Prostate gland (tissue), 2 donors: ENCODE measurements at regions not wholly inside any gene's neighbourhood (a gene's known extent, or its start where the extent isn't known, plus 50 kb on each side); places are given as distances from the start of the nearest gene placed in this dataset.

Source experiments
- DNase-seq: peaks from one replicate; pipeline ENCODE4 v3.0.0-alpha.2; 2019; ENCODE audit warnings: low spot score
- H3K27ac ChIP-seq, 2 donors: fragments of 200-600 bp; sonication (generic); 2 replicates each; pipeline ENCODE4 v1.5.1; 2017 to 2019
- H3K27me3 ChIP-seq: fragments of 200-600 bp; sonication (generic); replicated peaks from 2 replicates; pipeline ENCODE4 v1.5.1; 2019; ENCODE audit not compliant: insufficient read depth
- H3K36me3 ChIP-seq, 2 donors: fragments of 200-600 bp; sonication (generic); 1 replicate in 1 of 2; 2 replicates in 1 of 2; pipeline versions ENCODE4 v1.5.1 to v1.8.1; 2017 to 2019
- H3K4me1 ChIP-seq: fragments of 200-600 bp; sonication (generic); replicated peaks from 2 replicates; pipeline ENCODE4 v1.5.1; 2019
- H3K4me3 ChIP-seq, 2 donors: fragments of 200-600 bp; sonication (generic); 2 replicates each; pipeline ENCODE4 v1.5.1; 2017 to 2019
- H3K9me3 ChIP-seq: fragments of 200-600 bp; sonication (generic); 2 replicates; pipeline ENCODE4 v1.5.1; 2017
- CTCF ChIP-seq, 4 experiments: fragments of 200-600 bp in 2 of 4; fragments of 450-650 bp in 2 of 4; sonication (generic) in 2 of 4; IDR thresholded peaks; 1 replicate in 3 of 4; 2 replicates in 1 of 4; pipeline ENCODE4 v1.5.1; 2016 to 2019; ENCODE audit warnings: antibody characterized with exemption in 4 of 4, mild to moderate bottlenecking in 2 of 4, moderate library complexity in 2 of 4
- POLR2A ChIP-seq: fragments of 450-650 bp; IDR thresholded peaks from one replicate; pipeline ENCODE4 v1.6.1; 2016; ENCODE audit warnings: antibody characterized with exemption, mild to moderate bottlenecking
- POLR2AphosphoS5 ChIP-seq: sonication (generic); formaldehyde crosslinking; IDR thresholded peaks from one replicate; pipeline ENCODE4 v1.6.1; 2017; ENCODE audit warnings: antibody characterized with exemption
- WGBS: methylation state at CpG from one replicate; pipeline ENCODE4 v1.1.5; 2018; 5-methylcytosine and 5-hydroxymethylcytosine counted together
- intact Hi-C: fragments of 100-400 bp; cut with DNase I; formaldehyde crosslinking; loops from one replicate; pipeline ENCODE4 v1.14.2; 2022

GRCh38 chr7:101690061-101690460, 61.0 kb upstream of the MYL10 start:
- Histone ChIP-seq H3K27me3 (no peaks in the 10 kb centered on the region), H3K27ac (no peak overlapping the region), H3K4me3 (no peak overlapping the region), H3K36me3 (no peaks in the 10 kb centered on the region), H3K4me1 (no peaks in the 10 kb centered on the region), H3K9me3 (no peaks in the 10 kb centered on the region)
- DNase-seq: no peak
- intact Hi-C loops: no loop called here
- TF ChIP-seq CTCF (IDR thresholded peaks at IDR 0.05) (no peak), POLR2AphosphoS5 (no peak), POLR2A (no peak)
- 94% methylated on average over 6 of the region's 6 CpGs for WGBS

GRCh38 chr7:101691822-101692384, 62.8 kb upstream of the MYL10 start:
- H3K4me1 ChIP-seq: no peaks in the 10 kb centered on the region
- H3K27ac ChIP-seq: no peak overlapping the region
- TF ChIP-seq CTCF (IDR thresholded peaks at IDR 0.05) (no peak), POLR2A (no peak), POLR2AphosphoS5 (no peak)
- no peaks in the 10 kb centered on the region for H3K36me3 ChIP-seq
- no peaks in the 10 kb centered on the region for H3K9me3 ChIP-seq
- H3K4me3 ChIP-seq: no peak overlapping the region
- no peak for DNase-seq
- no peaks in the 10 kb centered on the region for H3K27me3 ChIP-seq
- 50% methylated on average over 12 of the region's 12 CpGs for WGBS
- intact Hi-C loops: no loop called here

GRCh38 chr7:101693498-101694091, 64.5 kb upstream of the MYL10 start:
- TF ChIP-seq POLR2AphosphoS5: no peak
- TF ChIP-seq CTCF (IDR thresholded peaks at IDR 0.05): no peak
- TF ChIP-seq POLR2A: no peak
- Histone ChIP-seq H3K4me1 (no peaks in the 10 kb centered on the region), H3K27ac (no peak overlapping the region), H3K27me3 (no peaks in the 10 kb centered on the region), H3K36me3 (no peaks in the 10 kb centered on the region), H3K4me3 (no peak overlapping the region), H3K9me3 (no peaks in the 10 kb centered on the region)
- 68% methylated on average over 14 of the region's 14 CpGs for WGBS
- intact Hi-C loops: no loop called here
- no peak for DNase-seq

- 80% methylated on average over 11 of the region's 11 CpGs for WGBS
Observed at GRCh38 chr7:101698964-101699363, 69.9 kb upstream of the MYL10 start.

More at GRCh38 chr7:101698964-101699363, 69.9 kb upstream of the MYL10 start:
- Histone ChIP-seq H3K4me1 (no peaks in the 10 kb centered on the region), H3K27ac (no peak overlapping the region), H3K4me3 (no peak overlapping the region), H3K9me3 (no peaks in the 10 kb centered on the region), H3K36me3 (no peaks in the 10 kb centered on the region), H3K27me3 (peaks cover 7% of the 10 kb centered on the region)
- no peak for DNase-seq
- intact Hi-C loops: no loop called here
- TF ChIP-seq POLR2A: no peak
- no peak for TF ChIP-seq CTCF (IDR thresholded peaks at IDR 0.05)
- no peak for TF ChIP-seq POLR2AphosphoS5
